HG02763 (cell line): ENCODE measurements at regions not wholly inside any gene's neighbourhood (a gene's known extent, or its start where the extent isn't known, plus 50 kb on each side); places are given as distances from the start of the nearest gene placed in this dataset.

Experiments used
- ATAC-seq: cut with Tn5 transposase; IDR thresholded peaks from one replicate; pipeline ENCODE4 v1.9.1; 2021; ENCODE audit warnings: mild to moderate bottlenecking, moderate library complexity; ENCODE audit not compliant: unreplicated experiment

DNA sequence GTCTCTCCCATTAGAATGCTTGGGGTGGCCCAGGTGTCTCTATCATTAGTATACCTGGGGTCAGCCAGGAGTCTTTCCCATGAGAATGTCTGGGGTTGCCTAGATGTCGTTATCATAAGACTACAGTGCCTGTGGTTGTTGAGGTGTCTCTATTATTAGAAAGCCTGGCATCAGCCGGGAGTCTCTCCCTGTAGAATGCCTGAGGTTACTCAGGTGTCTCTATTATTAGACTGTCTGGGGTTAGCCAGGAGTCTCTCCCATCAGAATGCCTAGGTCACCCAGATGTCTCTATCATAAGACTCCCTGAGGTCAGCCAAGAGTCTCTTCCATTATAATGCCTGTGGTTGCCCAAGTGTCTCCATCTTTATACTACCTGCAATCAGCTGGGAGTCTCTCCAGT lies 1541.1 kb downstream of the UQCRFS1 start:
- no peak for ATAC-seq

GRCh38 chr19:27660428-27660827 lies 1552.5 kb downstream of the UQCRFS1 start:
- no peak for ATAC-seq

DNA sequence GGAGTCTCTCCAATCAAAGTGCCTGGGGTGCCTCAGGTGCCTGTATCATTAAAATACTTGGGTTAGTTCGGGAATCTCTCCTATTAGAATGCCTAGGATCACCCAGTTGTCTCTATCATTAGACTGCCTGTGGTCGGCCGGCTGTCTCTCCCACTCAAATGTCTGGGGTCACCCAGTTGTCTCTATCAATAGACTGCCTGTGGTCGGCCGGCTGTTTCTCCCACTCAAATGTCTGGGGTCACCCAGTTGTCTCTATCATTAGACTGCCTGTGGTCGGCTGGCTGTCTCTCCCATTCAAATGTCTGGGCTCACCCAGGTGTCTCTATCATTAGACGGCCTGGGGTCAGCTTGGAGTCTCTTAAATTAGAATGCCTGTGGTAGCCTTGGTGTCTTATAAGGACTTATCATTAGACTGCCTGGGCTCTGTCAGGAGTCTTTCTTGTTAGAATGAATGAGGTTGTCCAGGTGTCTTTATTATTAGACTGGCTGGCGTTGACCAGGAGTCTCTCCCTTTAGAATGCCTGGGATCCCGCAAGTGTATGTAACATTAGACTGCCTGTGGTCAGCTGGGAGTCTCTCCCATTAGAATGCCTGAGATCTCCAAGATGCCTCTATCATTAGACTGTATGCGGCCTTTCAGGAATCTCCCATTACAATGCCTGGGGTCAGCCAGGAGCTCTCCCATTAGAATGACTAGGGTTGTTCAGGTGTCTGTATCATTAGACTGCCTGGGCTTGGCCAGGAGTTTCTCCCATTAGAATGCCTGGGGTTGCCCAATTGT lies 1555.5 kb downstream of the UQCRFS1 start:
- no peak for ATAC-seq

DNA sequence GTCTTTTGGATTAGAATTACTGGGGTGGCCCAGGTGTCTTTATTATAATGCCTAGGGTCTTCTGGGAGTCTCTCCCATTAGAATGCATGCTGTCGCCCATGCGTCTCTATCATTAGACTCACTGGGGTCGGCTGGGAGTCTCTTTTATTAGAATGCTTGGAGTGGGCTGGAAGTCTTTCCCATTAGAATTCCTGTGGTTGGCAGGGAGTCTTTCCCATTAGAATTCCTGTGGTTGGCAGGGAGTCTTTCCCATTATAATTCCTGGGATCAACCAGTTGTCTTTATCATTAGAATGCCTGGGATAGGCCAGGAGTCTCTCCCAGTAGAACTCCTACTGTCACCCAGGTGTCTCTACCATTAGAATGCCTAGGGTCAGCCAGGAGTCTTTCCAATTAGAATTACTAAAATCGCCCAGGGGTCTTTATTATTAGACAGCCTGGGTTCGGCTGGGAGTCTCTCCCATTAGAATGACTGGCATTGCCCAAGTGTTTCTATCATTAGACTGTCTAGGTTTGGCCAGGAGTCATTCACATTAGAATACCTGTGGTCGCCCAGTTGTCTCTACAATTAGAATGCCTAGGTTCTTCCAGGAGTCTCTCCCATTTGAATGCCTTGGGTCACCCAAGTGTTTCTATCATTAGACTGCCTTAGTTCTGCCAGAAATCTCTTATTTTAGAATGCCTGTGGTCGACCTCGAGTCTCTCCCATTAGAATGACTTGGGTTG lies 1558.5 kb downstream of the UQCRFS1 start:
- ATAC-seq: no peak

GRCh38 chr19:27652796-27653195 lies 1560.2 kb downstream of the UQCRFS1 start:
- ATAC-seq: no peak

GRCh38 chr19:27652281-27652680 lies 1560.7 kb downstream of the UQCRFS1 start:
- no peak for ATAC-seq

DNA sequence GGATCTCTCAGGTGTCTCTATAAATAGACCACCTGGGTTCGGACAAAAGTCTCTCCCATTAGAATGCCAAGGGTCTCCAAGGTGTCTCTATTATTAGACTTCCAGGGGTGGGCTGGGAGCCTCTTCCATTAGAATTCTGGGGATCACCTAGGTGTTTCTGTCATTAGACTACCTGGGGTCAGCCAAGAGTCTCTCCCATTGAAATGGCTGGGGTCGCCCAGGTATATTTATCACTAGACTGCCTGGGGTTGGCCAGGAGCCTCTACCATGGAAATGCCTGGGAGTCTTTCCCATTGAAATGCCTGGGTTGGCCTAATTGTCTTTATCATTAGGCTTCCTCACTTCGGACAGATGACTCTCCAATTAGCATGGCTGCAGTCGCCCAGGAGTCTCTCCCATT lies 1565.5 kb downstream of the UQCRFS1 start:
- no peak for ATAC-seq

GRCh38 chr19:27635401-27635800 lies 1577.5 kb downstream of the UQCRFS1 start:
- ATAC-seq: no peak

DNA sequence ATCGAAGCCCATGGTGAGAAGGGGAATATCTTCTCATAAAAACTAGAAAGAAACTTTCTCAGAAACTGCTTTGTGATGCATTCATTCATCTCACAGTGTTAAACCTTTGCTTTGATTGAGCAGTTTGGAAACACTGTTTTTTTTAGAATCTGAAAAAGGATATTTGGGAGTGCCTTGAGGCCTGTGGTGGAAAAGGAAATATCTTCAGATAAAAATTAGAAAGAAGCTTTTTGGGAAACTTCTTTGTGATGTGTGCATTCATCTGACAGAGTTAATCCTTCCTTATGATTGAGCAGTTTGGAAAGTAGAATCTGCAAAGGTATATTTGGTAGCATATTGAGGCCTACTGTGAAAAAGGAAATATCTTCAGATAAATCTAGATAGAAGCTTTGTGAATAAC lies 1594.9 kb downstream of the UQCRFS1 start:
- ATAC-seq: no peak

DNA sequence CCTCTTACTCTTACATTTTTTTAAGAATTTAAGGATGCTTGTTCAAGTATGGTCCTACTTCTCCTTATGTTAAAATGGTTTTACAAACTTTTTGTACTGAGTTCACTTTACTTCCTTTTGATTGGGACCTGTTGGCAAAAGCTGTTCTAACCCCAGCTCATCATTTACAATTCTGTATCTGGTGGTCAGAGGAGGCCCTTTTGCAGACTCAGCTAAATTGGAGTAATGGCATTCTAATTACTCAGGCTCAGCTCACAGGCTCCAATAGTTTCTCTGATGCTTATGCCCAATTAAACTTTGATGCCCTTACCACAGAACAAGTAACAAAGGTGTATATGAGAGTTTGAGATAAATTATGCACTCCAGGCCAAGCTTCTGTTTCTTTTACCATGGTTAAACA lies 1632.0 kb downstream of the UQCRFS1 start:
- no peak for ATAC-seq
